ENCODE measurements at regions not wholly inside any gene's neighbourhood (a gene's known extent, or its start where the extent isn't known, plus 50 kb on each side); places are given as distances from the start of the nearest gene placed in this dataset.

DNA sequence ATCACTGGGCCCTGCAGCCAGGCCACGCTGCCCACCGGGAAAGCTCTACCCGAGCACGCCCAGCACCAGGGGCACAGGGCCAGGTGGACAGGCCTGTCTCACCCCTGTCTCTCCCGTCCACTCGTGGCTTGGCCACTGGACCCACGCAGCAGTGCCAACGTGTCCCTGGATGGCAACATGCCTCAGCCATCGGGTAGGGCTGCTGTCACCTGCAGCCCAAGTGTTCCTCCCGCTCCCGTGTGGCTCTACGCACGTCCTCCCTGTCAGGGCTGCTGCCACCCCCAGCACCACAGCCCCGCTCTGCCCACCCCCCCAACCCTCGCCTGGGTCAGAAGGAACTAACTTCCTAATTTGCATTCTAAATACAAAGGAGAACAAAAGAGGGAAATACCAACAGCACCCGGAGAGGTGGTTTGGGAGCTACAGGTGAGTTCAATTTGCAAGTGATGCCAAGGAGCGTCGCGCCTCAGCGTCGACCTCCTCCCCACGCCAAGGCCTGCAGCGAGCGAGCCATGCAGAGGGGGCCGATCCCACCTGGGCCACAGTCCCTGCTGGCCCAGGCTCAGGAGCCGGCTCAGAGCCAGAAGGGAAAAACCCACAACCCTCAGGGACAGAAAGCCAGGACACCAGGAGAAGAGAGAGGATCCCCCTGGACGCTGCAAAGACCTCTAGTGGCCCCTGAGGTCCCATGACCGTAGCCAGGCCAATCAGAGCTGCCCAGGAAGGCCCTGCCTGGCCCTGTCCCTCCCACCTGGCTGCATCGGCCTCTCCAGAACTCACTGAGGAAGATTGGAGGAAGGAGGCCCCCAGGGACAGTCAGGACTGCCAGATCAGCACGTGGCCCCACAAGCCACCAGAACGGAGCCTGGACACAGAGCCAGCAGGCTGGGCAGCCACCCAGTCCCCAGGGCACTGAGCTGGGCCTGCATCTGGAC, 128.4 kb upstream of the SPACA7 start:
- no peak overlapping the region for H3K27ac ChIP-seq
- H3K27me3 ChIP-seq: no peaks in the 10 kb centered on the region
- no peaks in the 10 kb centered on the region for H3K36me3 ChIP-seq
- no peak overlapping the region for H3K4me3 ChIP-seq
- intact Hi-C loops (cut with DNase I): no loop called here
- no peaks in the 10 kb centered on the region for H3K4me1 ChIP-seq
- TF ChIP-seq, protein P1, sequence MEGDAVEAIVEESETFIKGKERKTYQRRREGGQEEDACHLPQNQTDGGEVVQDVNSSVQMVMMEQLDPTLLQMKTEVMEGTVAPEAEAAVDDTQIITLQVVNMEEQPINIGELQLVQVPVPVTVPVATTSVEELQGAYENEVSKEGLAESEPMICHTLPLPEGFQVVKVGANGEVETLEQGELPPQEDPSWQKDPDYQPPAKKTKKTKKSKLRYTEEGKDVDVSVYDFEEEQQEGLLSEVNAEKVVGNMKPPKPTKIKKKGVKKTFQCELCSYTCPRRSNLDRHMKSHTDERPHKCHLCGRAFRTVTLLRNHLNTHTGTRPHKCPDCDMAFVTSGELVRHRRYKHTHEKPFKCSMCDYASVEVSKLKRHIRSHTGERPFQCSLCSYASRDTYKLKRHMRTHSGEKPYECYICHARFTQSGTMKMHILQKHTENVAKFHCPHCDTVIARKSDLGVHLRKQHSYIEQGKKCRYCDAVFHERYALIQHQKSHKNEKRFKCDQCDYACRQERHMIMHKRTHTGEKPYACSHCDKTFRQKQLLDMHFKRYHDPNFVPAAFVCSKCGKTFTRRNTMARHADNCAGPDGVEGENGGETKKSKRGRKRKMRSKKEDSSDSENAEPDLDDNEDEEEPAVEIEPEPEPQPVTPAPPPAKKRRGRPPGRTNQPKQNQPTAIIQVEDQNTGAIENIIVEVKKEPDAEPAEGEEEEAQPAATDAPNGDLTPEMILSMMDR (IDR thresholded peaks at IDR 0.05): no peak
- no peaks in the 10 kb centered on the region for H3K9me3 ChIP-seq
- no peak for DNase-seq (ENCODE audit: low spot score in 2 of 2)

DNA sequence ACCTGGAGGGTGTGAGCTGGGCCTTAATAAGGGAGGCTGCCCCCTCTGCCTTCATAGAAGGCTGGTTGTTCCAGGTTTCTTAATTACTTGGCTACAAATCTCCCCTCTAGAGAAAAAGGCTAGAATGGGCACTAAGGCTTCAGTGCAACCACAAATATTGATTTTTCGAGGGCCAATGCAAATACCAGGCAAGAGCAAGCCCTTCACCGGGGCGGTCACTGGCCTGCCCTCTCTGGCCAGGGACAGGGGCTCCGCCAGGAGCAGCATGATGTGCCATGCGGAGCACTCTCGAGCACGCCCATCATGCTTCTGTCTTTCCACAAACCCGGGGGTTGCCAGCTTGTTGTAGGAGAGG, 127.8 kb upstream of the SPACA7 start:
- no peaks in the 10 kb centered on the region for H3K36me3 ChIP-seq
- DNase-seq (ENCODE audit: low spot score in 2 of 2): no peak
- H3K27me3 ChIP-seq: no peaks in the 10 kb centered on the region
- intact Hi-C loops (cut with DNase I): no loop called here
- no peak overlapping the region for H3K4me3 ChIP-seq
- H3K9me3 ChIP-seq: no peaks in the 10 kb centered on the region
- H3K4me1 ChIP-seq: no peaks in the 10 kb centered on the region
- TF ChIP-seq, protein P1 (IDR thresholded peaks at IDR 0.05): no peak
- no peak overlapping the region for H3K27ac ChIP-seq

DNA sequence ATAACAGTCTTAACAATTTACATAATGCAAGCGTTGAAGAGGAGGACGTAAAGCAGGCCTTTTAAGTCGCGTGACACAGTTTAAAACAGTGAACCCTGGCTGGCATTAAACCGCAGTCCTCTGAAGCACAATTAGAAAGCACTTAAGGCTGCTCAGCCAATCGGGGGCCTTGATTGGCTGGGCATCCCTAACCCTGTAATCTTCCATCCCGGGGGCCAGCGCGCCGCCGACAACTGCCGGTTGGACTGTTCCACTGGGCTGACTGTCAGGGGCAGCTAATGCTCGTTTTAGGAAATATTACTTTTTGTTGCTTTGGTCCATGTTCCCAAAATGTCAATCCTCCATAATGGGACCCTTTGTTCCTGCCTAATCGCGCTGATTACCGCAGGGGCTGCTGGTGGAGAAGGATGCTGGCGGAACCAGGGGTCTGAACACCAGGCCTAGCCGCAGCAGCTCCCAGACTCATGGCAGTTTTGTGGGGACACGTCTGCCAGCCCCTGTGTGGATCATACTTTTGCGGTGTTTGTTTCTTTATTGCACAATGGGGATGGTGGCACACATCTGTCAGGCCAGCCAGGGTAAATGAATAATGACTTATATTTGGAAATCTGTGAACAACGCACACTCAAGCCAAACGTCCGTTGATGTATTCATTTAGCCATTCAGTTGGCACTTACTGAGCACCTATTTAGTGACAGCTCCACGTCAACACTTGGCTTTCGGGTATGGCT, 127.1 kb upstream of the SPACA7 start:
- no peaks in the 10 kb centered on the region for H3K9me3 ChIP-seq
- no peak overlapping the region for H3K27ac ChIP-seq
- no peaks in the 10 kb centered on the region for H3K4me1 ChIP-seq
- H3K36me3 ChIP-seq: no peaks in the 10 kb centered on the region
- no peak for DNase-seq (ENCODE audit: low spot score in 2 of 2)
- no peaks in the 10 kb centered on the region for H3K27me3 ChIP-seq
- H3K4me3 ChIP-seq: no peak overlapping the region
- TF ChIP-seq, protein P1 (IDR thresholded peaks at IDR 0.05): no peak
- intact Hi-C loops (cut with DNase I): no loop called here

DNA sequence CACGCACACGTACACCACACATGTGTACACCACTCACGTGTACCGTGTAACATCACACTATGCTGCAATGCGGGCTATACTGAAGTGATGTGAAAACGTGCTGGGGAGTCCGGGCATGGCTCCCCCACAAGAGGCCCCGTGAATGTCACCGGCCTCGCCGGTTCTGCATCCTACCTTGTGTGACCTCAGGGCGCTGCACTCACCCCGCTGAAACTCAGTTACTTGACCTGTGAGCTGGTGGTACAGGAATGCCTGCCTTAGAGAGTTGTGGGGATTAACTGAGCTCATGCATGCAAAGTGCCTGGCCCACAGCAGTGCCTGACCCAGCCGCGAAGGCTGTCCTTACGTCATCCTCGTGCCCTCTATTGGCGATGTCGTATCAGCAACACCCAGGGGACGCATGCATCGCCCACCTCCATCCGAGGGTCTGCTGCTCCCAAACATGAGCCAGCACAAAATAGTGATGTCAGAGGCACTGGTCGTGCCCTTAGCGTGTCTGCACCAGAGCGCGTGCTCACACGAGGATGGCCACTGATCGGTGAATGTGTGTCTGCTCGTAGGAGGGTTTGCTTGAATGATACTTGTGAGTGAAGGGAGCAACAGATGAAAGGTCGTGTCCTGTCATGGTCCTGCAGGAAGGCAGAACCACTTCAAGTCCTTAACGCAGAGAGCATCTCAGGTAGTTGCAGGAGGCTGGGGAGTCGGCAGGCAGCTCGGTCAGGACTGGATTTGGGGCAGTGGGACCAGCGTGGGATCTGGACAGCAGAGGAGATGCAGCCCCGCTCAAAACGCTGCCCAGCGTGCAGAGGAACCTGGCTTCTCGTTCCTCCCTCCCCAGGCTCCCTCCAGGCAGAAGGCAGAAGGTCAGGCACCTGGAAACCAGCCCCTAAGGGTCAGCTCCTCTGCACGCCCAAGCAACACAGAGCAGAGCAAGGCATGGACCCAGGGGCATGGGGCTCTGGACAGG, 126.2 kb upstream of the SPACA7 start:
- H3K27ac ChIP-seq: no peak overlapping the region
- no peaks in the 10 kb centered on the region for H3K27me3 ChIP-seq
- H3K36me3 ChIP-seq: no peaks in the 10 kb centered on the region
- intact Hi-C loops (cut with DNase I): no loop called here
- H3K9me3 ChIP-seq: no peaks in the 10 kb centered on the region
- H3K4me1 ChIP-seq: no peaks in the 10 kb centered on the region
- no peak for DNase-seq (ENCODE audit: low spot score in 2 of 2)
- H3K4me3 ChIP-seq: no peak overlapping the region
- TF ChIP-seq, protein P1 (IDR thresholded peaks at IDR 0.05): no peak

DNA sequence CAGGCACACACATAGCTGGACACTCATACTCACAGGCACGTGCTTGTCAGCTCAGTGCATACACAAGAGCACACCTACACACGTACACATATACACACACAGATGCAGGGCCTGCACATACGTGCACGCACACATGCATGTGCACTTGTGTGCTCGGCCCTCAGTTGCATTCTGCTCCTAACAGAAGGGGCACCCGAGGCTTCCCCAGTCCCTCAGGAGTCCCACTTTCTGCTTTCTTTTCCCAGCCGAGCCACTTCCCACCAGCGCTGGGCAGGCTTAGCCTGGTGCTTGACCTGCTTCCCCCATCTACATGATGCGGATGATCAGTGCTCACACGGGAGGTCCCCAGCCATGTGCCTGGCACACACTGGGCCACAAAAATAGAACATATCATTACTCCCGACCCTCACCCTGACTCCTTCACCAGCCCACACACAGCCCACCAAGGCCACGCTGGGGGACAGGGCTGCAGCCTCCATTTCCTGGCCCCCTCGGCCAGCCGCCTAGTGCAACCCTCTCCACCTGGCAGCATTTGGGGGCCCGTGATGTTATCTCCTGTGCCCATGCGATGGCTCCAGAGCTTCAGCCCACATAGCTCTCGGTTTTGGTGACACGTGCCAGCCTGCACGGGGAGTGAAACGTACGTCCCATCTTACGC, 125.2 kb upstream of the SPACA7 start:
- no peak for DNase-seq (ENCODE audit: low spot score in 2 of 2)
- no peaks in the 10 kb centered on the region for H3K4me1 ChIP-seq
- no peaks in the 10 kb centered on the region for H3K27me3 ChIP-seq
- H3K36me3 ChIP-seq: no peaks in the 10 kb centered on the region
- no peak overlapping the region for H3K4me3 ChIP-seq
- intact Hi-C loops (cut with DNase I): no loop called here
- no peaks in the 10 kb centered on the region for H3K9me3 ChIP-seq
- no peak overlapping the region for H3K27ac ChIP-seq
- TF ChIP-seq, protein P1 (IDR thresholded peaks at IDR 0.05): no peak
